ENCODE measurements at regions not wholly inside any gene's neighbourhood (a gene's known extent, or its start where the extent isn't known, plus 50 kb on each side); places are given as distances from the start of the nearest gene placed in this dataset.

- no peak for DNase-seq (ENCODE audit: low read depth in 2 of 2)
Measured at GRCh38 chr6:169851641-169852503, 100.5 kb downstream of the ERMARD start.

GRCh38 chr6:169850746-169851145, 99.3 kb downstream of the ERMARD start:
- DNase-seq (ENCODE audit: low read depth in 2 of 2) = no peak

DNA sequence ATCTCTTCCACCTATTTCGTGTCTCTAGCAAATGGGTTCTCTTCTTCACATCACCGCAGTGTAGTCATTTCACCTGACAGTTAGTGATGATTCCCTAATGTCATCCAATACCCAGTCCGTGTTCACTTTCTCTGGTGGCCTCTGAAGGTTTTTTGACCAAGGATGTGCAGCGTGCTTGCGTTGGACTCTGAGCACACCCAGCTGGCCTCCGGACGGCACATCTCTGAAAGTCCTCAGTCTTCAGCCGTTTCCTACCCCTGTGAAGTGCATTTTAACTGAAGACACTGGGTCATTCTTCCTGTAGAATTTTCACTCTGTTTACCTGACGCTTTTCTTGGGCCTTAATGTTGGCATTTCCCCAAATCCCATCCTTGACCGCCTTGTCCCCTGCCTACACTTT, 98.7 kb downstream of the ERMARD start:
- DNase-seq (ENCODE audit: low read depth in 2 of 2) = no peak

GRCh38 chr6:169849396-169849795, 98.0 kb downstream of the ERMARD start:
- no peak for DNase-seq (ENCODE audit: low read depth in 2 of 2)

DNA sequence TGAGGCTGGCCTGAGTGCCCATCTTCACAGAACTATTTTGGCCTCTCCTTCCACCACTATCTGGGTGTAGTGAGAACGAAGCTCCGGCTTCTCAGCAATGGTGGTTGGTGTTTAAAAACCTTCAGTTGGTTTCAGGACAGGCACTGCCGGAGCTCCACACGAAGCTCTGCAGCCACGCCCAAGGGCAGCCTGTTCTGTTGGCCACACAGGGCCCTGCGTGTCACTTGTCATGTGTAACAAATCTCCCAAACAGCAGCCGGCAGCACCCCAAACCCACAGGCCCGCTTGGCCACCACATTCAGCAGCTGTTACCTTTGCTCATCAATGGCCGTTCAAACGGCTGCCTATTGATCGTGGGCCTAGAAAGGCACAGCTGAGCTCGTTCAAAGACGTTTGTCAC, 97.5 kb downstream of the ERMARD start:
- DNase-seq (ENCODE audit: low read depth in 2 of 2) = no peak

DNA sequence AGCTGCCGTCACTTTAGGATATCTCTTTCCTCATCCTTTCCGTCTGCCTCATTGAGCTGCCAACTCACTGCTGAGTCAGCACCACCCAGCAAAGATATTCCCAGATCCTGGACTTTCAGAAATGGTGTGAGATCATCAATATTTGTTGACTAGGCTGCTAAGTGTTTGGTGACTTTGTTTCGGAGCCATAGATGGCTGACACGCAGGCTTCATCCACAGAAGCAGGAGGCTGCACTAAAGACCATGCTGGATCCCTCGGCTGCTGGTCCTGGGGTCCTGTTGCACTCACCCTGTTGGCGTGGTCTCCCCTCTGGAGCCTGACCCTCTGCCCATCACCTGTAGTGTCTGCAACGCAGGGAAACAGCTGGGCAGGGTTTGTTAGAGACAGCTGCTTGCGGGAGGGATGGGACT, 96.5 kb downstream of the ERMARD start:
- DNase-seq (ENCODE audit: low read depth in 2 of 2) = no peak

DNA sequence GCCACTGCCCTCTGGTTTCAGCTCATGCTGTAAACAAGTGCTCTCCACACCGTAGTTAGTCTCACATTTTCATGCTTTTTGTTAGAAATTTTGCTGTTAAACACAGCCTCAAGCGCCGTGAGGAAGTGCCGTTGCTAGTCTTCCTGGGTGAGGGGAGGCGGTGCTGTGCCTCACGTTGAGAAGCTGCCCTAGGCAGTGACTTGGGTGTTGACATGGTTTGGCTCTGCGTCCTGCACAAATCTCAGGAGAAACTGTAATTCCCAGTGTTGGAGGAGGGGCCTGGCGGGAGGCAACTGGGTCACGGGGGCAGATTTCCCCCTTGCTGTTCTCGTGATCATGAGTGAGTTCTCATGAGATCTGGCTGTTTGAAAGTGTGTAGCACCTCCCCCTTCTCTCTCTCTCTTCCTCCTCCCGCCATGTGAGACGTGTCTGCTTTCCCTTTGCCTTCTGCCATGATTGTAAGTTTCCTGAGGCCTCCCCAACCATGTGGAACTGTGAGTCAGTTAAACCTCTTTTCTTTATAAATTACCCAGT, 95.8 kb downstream of the ERMARD start:
- no peak for DNase-seq (ENCODE audit: low read depth in 2 of 2)

GRCh38 chr6:169846286-169847056, 95.0 kb downstream of the ERMARD start:
- no peak for DNase-seq (ENCODE audit: low read depth in 2 of 2)

DNA sequence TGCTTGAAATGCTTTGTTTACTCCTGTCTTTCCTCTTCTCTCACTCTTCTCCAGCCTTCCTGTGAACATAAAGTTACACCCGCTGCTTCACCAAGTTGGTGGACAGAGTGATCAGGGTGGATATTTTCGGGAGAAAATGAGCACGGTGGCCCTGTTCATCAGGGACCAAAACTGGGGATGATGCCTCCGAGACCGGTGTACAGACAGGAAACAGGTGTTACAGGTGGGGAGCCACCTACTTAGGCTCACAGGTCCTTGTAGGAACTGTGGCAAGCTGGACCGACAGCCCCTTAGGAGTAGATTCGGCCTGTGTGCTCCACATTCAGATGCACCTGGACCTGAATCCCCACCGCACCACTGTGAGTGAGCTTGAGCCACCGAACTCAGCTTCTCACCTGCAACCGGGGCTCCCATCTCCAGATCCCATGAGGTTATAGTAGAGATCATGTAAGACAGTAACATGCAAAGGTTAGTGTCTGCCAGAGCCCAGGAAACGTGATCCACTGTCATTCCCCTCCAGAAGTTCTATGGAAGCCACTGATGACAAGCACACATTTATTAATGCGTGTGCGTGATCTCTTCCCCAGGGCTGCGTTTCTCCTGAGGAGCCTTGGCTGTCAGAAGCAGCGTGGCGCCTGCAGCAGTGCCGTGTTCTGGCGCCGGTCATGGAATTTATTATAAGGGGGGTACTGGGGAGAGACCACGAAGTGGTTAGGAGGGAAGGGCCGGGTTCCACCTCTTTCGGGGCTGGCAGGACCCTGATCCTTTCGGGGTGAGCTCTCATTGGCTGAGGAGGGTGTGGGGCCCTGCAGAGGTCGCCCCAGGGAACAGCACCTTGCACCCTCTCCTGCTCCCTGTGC, 94.2 kb downstream of the ERMARD start:
- DNase-seq (ENCODE audit: low read depth in 2 of 2) = no peak

- DNase-seq (ENCODE audit: low read depth in 2 of 2) = no peak
Measured at GRCh38 chr6:169844946-169845345, 93.5 kb downstream of the ERMARD start.

DNA sequence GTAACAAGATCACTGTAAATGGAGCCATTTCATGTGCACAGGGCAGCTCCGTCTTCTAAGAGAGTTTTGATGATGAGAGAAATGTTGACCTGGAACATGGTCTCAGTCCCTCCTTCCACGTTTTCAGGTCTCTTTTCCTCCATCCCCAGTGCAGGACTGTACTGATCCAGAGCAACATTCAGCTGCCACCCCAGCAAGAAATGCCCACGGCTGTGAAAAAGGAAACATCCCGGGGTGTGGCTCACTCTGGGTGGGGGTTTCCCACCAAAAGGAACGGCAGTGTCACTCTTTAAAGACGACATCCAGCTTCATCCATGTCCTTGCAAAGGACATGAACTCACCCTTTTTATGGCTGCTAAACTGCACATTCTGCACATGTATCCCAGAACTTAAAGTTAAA, 92.6 kb downstream of the ERMARD start:
- DNase-seq (ENCODE audit: low read depth in 2 of 2) = no peak

- no peak for DNase-seq (ENCODE audit: low read depth in 2 of 2)
Measured at GRCh38 chr6:169843110-169843509, 91.7 kb downstream of the ERMARD start.

- DNase-seq (ENCODE audit: low read depth in 2 of 2) = no peak
Measured at GRCh38 chr6:169841907-169842606, 90.6 kb downstream of the ERMARD start.

DNA sequence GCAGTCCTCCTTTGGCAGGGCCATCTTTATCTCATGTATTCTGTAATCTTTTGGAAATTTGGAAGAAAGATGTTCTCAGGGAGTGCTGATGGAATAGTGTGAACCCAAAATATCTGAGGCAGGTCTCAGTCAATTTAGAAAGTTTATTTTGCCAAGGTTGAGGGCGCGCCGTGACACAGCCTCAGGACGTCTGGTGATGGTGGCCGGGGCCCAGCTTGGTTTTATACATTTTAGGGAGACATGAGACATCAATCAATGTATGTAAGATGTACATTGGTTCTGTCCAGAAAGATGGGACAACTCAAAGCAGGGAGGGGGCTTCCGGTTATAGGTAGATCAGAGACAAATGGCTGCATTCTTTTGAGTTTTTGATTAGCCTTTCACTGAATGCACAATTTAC, 89.8 kb downstream of the ERMARD start:
- no peak for DNase-seq (ENCODE audit: low read depth in 2 of 2)

- DNase-seq (ENCODE audit: low read depth in 2 of 2) = no peak
Measured at GRCh38 chr6:169839898-169840631, 88.6 kb downstream of the ERMARD start.

DNA sequence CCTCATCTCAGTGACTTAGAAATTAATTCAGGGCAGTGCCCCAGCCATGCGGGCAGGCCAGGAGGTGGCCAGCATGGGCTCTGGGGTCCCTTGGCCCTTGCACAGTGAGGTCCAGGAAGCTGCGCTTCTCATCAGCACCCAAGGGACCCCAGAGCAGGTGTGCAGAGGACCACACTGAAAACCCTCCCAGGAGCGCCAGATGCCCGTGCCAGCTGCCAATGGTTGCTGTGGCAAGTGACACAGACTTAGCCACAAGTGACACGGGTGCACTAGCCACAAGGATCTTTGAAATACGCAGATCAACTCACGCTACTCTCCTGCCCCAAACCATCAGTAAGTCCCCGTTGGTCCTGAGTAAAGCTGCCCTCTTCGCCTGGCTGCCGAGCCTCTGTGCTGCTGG, 88.1 kb downstream of the ERMARD start:
- DNase-seq (ENCODE audit: low read depth in 2 of 2) = no peak

DNA sequence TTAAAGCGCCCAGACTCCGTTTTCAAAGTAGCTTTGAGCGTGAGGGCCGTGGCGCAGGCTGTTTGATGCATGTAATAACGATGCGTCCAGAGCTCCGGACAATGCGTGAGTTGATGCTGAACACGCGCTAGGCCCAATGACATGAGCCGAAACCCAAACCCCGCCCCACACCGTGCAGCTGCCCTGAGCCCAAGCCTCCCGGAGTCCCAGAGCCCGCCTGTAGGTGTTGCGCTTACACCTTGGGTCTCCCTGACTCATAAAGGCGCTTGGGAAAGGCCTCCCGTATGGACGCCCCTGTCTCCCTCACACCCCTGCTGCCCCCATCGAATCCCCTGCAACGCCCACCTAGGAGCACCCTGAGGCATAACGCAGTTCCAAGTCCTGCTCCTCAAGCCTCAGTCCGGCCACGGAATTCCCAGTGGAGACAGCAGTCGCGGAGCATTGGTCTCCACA, 87.6 kb downstream of the ERMARD start:
- DNase-seq (ENCODE audit: low read depth in 2 of 2) = no peak

DNA sequence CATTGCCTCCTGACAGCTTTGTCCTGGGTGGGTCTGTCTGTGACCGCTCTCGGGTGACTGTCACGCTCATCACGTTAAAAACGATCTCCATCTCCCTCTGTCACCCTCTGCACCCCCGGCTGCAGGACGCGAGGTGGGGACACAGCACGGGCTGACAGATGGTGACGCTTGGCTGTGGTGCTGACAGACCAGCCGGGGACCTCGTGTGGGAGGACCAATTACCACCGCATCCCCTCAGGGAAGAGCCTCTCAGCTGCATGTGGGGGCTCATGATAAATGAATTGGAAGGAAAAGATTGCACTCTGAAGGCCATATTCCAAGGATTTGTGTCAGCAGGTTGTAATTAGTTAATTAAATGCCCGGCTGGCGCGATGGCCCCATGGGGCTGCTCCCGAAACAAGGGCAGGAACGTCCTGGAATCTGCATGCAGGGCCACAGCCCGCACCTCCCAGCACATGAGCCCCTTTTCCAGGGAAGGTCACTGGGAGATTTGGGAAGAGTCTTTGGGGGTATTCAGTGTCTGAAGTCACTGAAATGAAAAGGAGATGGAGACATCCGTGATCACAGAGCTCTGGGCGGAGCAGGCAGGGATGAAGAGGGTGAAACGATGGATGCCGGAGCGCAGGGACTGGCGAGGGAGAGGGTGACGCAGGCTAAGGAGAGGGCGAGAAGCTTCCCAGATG, 87.1 kb downstream of the ERMARD start:
- DNase-seq (ENCODE audit: low read depth in 2 of 2) = no peak

GRCh38 chr6:169837529-169838250, 86.3 kb downstream of the ERMARD start:
- no peak for DNase-seq (ENCODE audit: low read depth in 2 of 2)

Measured in stimulated activated CD4-positive, alpha-beta T cell treated with anti-CD3 and anti-CD28 coated beads, Interleukin-1b, Interleukin-23, amount 100 ng/mL, for 1 hour (primary cell).